Fibroblast of lung (primary cell): ENCODE measurements at regions not wholly inside any gene's neighbourhood (a gene's known extent, or its start where the extent isn't known, plus 50 kb on each side); places are given as distances from the start of the nearest gene placed in this dataset.

ENCODE experiments used
- EZH2 ChIP-seq: IDR thresholded peaks from 2 replicates; pipeline ENCODE4 v1.5.1; 2012; ENCODE audit warnings: low read length, control low read depth, mild to moderate bottlenecking; ENCODE audit errors: missing control alignments
- TF ChIP-seq, protein P1 (sequence below), 2 donors: IDR thresholded peaks in 1 of 2; conservative IDR thresholded peaks in 1 of 2; 1 replicate in 1 of 2; 2 replicates in 1 of 2; pipeline ENCODE4 v1.5.1; 2011 to 2012; ENCODE audit warnings: low read length in 2 of 2, control low read depth in 1 of 2, inconsistent platforms in 1 of 2, low read depth in 1 of 2, mild to moderate bottlenecking in 1 of 2

DNA sequence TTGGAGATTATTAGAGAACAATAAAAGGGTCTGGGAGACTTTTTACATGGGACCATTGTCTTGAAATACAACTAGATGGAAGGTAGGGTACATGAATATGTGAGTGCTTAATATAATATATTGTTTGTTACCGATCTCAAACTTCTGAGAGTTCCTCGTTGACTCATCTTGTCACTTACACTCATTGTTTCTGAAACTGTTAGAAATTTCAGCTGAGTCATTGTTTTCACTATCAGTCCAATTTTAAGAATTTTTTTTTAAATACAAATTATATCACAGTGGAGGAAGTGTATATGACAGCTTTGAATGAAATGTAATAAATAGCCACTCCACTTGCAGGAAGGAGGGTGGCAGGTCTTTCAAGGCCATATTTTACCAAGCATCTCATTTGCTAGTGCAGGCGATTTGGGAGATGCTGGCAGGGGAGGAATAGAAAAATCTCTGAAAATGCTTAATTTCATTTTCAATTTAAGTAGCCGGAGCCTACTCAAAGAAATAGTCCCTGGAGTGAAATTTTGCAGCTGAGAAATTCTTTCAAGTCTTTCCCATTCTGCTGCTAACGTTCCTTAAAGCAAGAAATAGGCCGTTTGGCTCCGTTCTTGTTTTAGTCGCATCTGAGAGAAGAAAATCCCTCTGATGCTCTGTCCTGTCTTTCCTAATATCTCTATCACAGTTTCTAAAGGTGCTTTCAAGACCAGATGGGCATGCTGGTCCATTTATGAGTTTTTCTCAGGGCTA is 1404.2 kb upstream of the CELF2 start:
- TF ChIP-seq EZH2 = no peak
- TF ChIP-seq, protein P1, sequence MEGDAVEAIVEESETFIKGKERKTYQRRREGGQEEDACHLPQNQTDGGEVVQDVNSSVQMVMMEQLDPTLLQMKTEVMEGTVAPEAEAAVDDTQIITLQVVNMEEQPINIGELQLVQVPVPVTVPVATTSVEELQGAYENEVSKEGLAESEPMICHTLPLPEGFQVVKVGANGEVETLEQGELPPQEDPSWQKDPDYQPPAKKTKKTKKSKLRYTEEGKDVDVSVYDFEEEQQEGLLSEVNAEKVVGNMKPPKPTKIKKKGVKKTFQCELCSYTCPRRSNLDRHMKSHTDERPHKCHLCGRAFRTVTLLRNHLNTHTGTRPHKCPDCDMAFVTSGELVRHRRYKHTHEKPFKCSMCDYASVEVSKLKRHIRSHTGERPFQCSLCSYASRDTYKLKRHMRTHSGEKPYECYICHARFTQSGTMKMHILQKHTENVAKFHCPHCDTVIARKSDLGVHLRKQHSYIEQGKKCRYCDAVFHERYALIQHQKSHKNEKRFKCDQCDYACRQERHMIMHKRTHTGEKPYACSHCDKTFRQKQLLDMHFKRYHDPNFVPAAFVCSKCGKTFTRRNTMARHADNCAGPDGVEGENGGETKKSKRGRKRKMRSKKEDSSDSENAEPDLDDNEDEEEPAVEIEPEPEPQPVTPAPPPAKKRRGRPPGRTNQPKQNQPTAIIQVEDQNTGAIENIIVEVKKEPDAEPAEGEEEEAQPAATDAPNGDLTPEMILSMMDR (conservative IDR thresholded peaks at IDR 0.05 in 1 of 2, IDR thresholded peaks at IDR 0.05 in 1 of 2; ENCODE audit: low read depth in 1 of 2, low read length in 2 of 2) = no peak
